GM23338 (cell line): ENCODE measurements at regions not wholly inside any gene's neighbourhood (a gene's known extent, or its start where the extent isn't known, plus 50 kb on each side); places are given as distances from the start of the nearest gene placed in this dataset.

ENCODE experiments used
- ATAC-seq: fragments of 200-7000 bp; cut with Tn5 transposase; 3 replicates; pipeline ENCODE4 v1.9.1; 2020
- DNase-seq: peaks from one replicate; pipeline ENCODE4 v3.0.0-alpha.2; 2015; ENCODE audit warnings: low spot score
- H2AFZ ChIP-seq: fragments of 200-600 bp; sonication (generic); 2 replicates; pipeline ENCODE4 v1.8.0; 2016; ENCODE audit warnings: antibody characterized with exemption, mild to moderate bottlenecking, moderate library complexity
- H3F3A ChIP-seq: fragments of 200-600 bp; sonication (generic); replicated peaks from 2 replicates; pipeline ENCODE4 v1.8.0; 2017; ENCODE audit warnings: antibody characterized with exemption, mixed run types, low read depth
- H3K27ac ChIP-seq: fragments of 200-600 bp; sonication (generic); 2 replicates; pipeline ENCODE4 v1.6.1; 2016; ENCODE audit warnings: low read depth
- H3K27me3 ChIP-seq: fragments of 200-600 bp; sonication (generic); 2 replicates; pipeline ENCODE4 v1.8.0; 2016; ENCODE audit warnings: mild to moderate bottlenecking, mixed run types, moderate library complexity; ENCODE audit not compliant: insufficient read depth
- H3K36me3 ChIP-seq: fragments of 200-600 bp; sonication (generic); 2 replicates; pipeline ENCODE4 v1.8.0; 2016; ENCODE audit warnings: mild to moderate bottlenecking; ENCODE audit not compliant: insufficient read depth
- H3K4me1 ChIP-seq: fragments of 200-600 bp; sonication (generic); 2 replicates; pipeline ENCODE4 v1.8.0; 2016; ENCODE audit warnings: mild to moderate bottlenecking, moderate library complexity; ENCODE audit not compliant: insufficient read depth
- H3K4me2 ChIP-seq: fragments of 200-600 bp; sonication (generic); 2 replicates; pipeline ENCODE4 v1.7.1; 2017; ENCODE audit warnings: mixed run types
- H3K4me3 ChIP-seq: fragments of 200-600 bp; sonication (generic); 2 replicates; pipeline ENCODE4 v1.6.1; 2016; ENCODE audit warnings: mixed run types
- H3K79me2 ChIP-seq: fragments of 200-600 bp; sonication (generic); replicated peaks from 2 replicates; pipeline ENCODE4 v1.8.0; 2017; ENCODE audit warnings: mild to moderate bottlenecking; ENCODE audit not compliant: insufficient read depth
- H3K9me2 ChIP-seq: fragments of 200-600 bp; sonication (generic); 2 replicates; pipeline ENCODE4 v1.8.0; 2017; ENCODE audit not compliant: insufficient read depth
- H4K20me1 ChIP-seq: fragments of 200-600 bp; sonication (generic); replicated peaks from 2 replicates; pipeline ENCODE4 v1.8.0; 2017; ENCODE audit warnings: mild to moderate bottlenecking; ENCODE audit not compliant: insufficient read depth
- H3K27ac Mint-ChIP-seq: 2 replicates; pipeline ENCODE4 v1.8.0; 2020; ENCODE audit warnings: inconsistent platforms, mild to moderate bottlenecking, moderate library complexity, mixed read lengths
- H3K27me3 Mint-ChIP-seq: 3 replicates; pipeline ENCODE4 v1.8.0; 2022; ENCODE audit warnings: low read depth, mild to moderate bottlenecking, moderate library complexity, mixed read lengths, inconsistent platforms; ENCODE audit not compliant: insufficient read depth, poor library complexity
- H3K36me3 Mint-ChIP-seq: 3 replicates; pipeline ENCODE4 v1.8.0; 2021; ENCODE audit warnings: low read depth, mild to moderate bottlenecking, inconsistent platforms, moderate library complexity, mixed read lengths
- H3K4me1 Mint-ChIP-seq: 3 replicates; pipeline ENCODE4 v1.8.0; 2020; ENCODE audit warnings: mild to moderate bottlenecking, inconsistent platforms, mixed read lengths
- H3K4me3 Mint-ChIP-seq: 3 replicates; pipeline ENCODE4 v1.8.0; 2021; ENCODE audit warnings: moderate library complexity, mild to moderate bottlenecking, inconsistent platforms, mixed read lengths
- H3K9me3 Mint-ChIP-seq: 3 replicates; pipeline ENCODE4 v1.8.0; 2020; ENCODE audit warnings: moderate library complexity, mild to moderate bottlenecking, inconsistent platforms, mixed read lengths
- CREB1 ChIP-seq: fragments of 250-450 bp; sonication (Bioruptor Pico); IDR thresholded peaks from 2 replicates; pipeline ENCODE4 v1.5.0; 2020; ENCODE audit warnings: low read depth, mild to moderate bottlenecking, moderate library complexity
- EZH2 ChIP-seq: fragments of 200-600 bp; sonication (generic); IDR thresholded peaks from one replicate; pipeline ENCODE4 v1.8.0; 2017; ENCODE audit warnings: antibody characterized with exemption, mild to moderate bottlenecking, low read depth; ENCODE audit not compliant: unreplicated experiment
- EZH2phosphoT487 ChIP-seq: fragments of 200-600 bp; sonication (generic); IDR thresholded peaks from one replicate; pipeline ENCODE4 v1.8.1; 2018; ENCODE audit warnings: antibody characterized with exemption; ENCODE audit not compliant: unreplicated experiment
- JUNB ChIP-seq: IDR thresholded peaks from one replicate; pipeline ENCODE4 v1.6.1; 2016; ENCODE audit warnings: antibody characterized with exemption; ENCODE audit not compliant: unreplicated experiment
- NANOG ChIP-seq: IDR thresholded peaks from 2 replicates; pipeline ENCODE4 v1.6.1; 2016; ENCODE audit warnings: antibody characterized with exemption, borderline replicate concordance
- POLR2AphosphoS5 ChIP-seq: IDR thresholded peaks from 2 replicates; pipeline ENCODE4 v1.6.1; 2016; ENCODE audit warnings: antibody characterized with exemption, low read depth
- STAT1 ChIP-seq: IDR thresholded peaks from one replicate; pipeline ENCODE4 v1.6.1; 2016; ENCODE audit warnings: antibody characterized with exemption; ENCODE audit not compliant: unreplicated experiment
- ZNF114 ChIP-seq: fragments of 250-450 bp; sonication (Bioruptor Pico); IDR thresholded peaks from 2 replicates; pipeline ENCODE4 v1.5.0; 2020; ENCODE audit warnings: mild to moderate bottlenecking, moderate library complexity
- ZNF331 ChIP-seq: fragments of 250-450 bp; sonication (Bioruptor Pico); IDR thresholded peaks from 2 replicates; pipeline ENCODE4 v1.5.0; 2020; ENCODE audit warnings: low read depth, mild to moderate bottlenecking, moderate library complexity
- ZNF462 ChIP-seq: fragments of 250-450 bp; sonication (Bioruptor Pico); IDR thresholded peaks from 2 replicates; pipeline ENCODE4 v1.5.0; 2020; ENCODE audit warnings: mild to moderate bottlenecking, moderate library complexity
- TF ChIP-seq, protein P1 (sequence below): IDR thresholded peaks from 2 replicates; pipeline ENCODE4 v1.6.1; 2016; ENCODE audit warnings: antibody characterized with exemption
- TF ChIP-seq, protein P2 (sequence below): IDR thresholded peaks from one replicate; pipeline ENCODE4 v1.6.1; 2018; ENCODE audit warnings: antibody characterized with exemption; ENCODE audit not compliant: unreplicated experiment
- TF ChIP-seq, protein P3 (sequence below), 2 experiments: fragments of 200-600 bp in 1 of 2; sonication (generic) in 1 of 2; conservative IDR thresholded peaks; 2 replicates each; pipeline versions ENCODE4 v1.5.1 to v1.6.1; 2016 to 2017; ENCODE audit warnings: antibody characterized with exemption in 2 of 2, low read depth in 2 of 2, mild to moderate bottlenecking in 2 of 2, moderate library complexity in 1 of 2

GRCh38 chr10:125560947-125561346, 122.0 kb downstream of the TEX36 start:
- Histone ChIP-seq H3K4me3 (no peak overlapping the region), H3K79me2 (no peaks in the 10 kb centered on the region), H3F3A (no peaks in the 10 kb centered on the region), H3K9me2 (no peaks in the 10 kb centered on the region), H3K36me3 (no peaks in the 10 kb centered on the region), H3K27ac (no peak overlapping the region), H3K4me1 (no peaks in the 10 kb centered on the region), H4K20me1 (no peaks in the 10 kb centered on the region), H2AFZ (no peak overlapping the region; the same call in 1 of the 2 replicates), H3K27me3 (no peaks in the 10 kb centered on the region), H3K4me2 (no peak overlapping the region)
- ATAC-seq (no peak), DNase-seq (no peak)
- Mint-ChIP-seq H3K4me1 (peaks cover 3% of the 10 kb centered on the region; the same call in 2 of the 3 replicates), H3K4me3 (no peak overlapping the region), H3K27ac (no peak overlapping the region), H3K9me3 (peaks cover 11% of the 10 kb centered on the region), H3K27me3 (peaks cover 3% of the 10 kb centered on the region), H3K36me3 (peaks cover 2% of the 10 kb centered on the region; the same call in 1 of the 3 replicates)
- TF ChIP-seq STAT1 (no peak), CREB1 (no peak), ZNF462 (CRISPR knock-in tag) (no peak), ZNF114 (CRISPR knock-in tag) (no peak), ZNF331 (CRISPR knock-in tag) (no peak), POLR2AphosphoS5 (no peak), NANOG (no peak), JUNB (no peak), EZH2 (no peak), EZH2phosphoT487 (no peak)
- TF ChIP-seq, protein P1, sequence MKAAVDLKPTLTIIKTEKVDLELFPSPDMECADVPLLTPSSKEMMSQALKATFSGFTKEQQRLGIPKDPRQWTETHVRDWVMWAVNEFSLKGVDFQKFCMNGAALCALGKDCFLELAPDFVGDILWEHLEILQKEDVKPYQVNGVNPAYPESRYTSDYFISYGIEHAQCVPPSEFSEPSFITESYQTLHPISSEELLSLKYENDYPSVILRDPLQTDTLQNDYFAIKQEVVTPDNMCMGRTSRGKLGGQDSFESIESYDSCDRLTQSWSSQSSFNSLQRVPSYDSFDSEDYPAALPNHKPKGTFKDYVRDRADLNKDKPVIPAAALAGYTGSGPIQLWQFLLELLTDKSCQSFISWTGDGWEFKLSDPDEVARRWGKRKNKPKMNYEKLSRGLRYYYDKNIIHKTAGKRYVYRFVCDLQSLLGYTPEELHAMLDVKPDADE, result no peak
- TF ChIP-seq, protein P2, sequence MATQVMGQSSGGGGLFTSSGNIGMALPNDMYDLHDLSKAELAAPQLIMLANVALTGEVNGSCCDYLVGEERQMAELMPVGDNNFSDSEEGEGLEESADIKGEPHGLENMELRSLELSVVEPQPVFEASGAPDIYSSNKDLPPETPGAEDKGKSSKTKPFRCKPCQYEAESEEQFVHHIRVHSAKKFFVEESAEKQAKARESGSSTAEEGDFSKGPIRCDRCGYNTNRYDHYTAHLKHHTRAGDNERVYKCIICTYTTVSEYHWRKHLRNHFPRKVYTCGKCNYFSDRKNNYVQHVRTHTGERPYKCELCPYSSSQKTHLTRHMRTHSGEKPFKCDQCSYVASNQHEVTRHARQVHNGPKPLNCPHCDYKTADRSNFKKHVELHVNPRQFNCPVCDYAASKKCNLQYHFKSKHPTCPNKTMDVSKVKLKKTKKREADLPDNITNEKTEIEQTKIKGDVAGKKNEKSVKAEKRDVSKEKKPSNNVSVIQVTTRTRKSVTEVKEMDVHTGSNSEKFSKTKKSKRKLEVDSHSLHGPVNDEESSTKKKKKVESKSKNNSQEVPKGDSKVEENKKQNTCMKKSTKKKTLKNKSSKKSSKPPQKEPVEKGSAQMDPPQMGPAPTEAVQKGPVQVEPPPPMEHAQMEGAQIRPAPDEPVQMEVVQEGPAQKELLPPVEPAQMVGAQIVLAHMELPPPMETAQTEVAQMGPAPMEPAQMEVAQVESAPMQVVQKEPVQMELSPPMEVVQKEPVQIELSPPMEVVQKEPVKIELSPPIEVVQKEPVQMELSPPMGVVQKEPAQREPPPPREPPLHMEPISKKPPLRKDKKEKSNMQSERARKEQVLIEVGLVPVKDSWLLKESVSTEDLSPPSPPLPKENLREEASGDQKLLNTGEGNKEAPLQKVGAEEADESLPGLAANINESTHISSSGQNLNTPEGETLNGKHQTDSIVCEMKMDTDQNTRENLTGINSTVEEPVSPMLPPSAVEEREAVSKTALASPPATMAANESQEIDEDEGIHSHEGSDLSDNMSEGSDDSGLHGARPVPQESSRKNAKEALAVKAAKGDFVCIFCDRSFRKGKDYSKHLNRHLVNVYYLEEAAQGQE, result no peak
- TF ChIP-seq, protein P3, sequence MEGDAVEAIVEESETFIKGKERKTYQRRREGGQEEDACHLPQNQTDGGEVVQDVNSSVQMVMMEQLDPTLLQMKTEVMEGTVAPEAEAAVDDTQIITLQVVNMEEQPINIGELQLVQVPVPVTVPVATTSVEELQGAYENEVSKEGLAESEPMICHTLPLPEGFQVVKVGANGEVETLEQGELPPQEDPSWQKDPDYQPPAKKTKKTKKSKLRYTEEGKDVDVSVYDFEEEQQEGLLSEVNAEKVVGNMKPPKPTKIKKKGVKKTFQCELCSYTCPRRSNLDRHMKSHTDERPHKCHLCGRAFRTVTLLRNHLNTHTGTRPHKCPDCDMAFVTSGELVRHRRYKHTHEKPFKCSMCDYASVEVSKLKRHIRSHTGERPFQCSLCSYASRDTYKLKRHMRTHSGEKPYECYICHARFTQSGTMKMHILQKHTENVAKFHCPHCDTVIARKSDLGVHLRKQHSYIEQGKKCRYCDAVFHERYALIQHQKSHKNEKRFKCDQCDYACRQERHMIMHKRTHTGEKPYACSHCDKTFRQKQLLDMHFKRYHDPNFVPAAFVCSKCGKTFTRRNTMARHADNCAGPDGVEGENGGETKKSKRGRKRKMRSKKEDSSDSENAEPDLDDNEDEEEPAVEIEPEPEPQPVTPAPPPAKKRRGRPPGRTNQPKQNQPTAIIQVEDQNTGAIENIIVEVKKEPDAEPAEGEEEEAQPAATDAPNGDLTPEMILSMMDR (conservative IDR thresholded peaks at IDR 0.05; ENCODE audit: low read depth in 2 of 2), result no peak
